CD4-positive, alpha-beta T cell treated with Interleukin-21 for 1 hour (primary cell): ENCODE measurements at regions not wholly inside any gene's neighbourhood (a gene's known extent, or its start where the extent isn't known, plus 50 kb on each side); places are given as distances from the start of the nearest gene placed in this dataset.
"Not testable (repeated sequence)": the region's sequence is repeated elsewhere in the genome, so short reads cannot be mapped to it uniquely, and the experiment has no call there.

Experiments
- DNase-seq: peaks from one replicate; pipeline ENCODE4 v3.0.0-alpha.2; 2020

DNA sequence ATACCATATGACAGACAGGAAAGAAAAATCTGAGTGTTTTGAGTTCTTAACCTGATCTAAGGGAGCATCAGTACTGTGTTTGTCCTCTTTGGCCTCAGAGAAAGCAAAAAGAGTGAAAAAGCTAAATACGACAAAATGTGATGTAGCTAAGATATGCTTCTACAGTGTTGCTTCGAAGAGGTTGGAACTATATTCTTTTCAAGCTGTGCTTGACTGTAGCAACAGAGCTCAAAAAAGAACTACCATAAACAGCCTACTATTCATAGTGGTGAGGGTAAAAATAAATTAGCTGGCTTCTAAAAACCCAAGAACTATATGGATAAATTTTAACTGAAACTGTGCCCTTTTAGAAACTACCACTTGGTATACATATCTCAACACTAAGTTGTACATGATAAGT lies 881.8 kb upstream of the PCDH10 start:
- no peak for DNase-seq

DNA sequence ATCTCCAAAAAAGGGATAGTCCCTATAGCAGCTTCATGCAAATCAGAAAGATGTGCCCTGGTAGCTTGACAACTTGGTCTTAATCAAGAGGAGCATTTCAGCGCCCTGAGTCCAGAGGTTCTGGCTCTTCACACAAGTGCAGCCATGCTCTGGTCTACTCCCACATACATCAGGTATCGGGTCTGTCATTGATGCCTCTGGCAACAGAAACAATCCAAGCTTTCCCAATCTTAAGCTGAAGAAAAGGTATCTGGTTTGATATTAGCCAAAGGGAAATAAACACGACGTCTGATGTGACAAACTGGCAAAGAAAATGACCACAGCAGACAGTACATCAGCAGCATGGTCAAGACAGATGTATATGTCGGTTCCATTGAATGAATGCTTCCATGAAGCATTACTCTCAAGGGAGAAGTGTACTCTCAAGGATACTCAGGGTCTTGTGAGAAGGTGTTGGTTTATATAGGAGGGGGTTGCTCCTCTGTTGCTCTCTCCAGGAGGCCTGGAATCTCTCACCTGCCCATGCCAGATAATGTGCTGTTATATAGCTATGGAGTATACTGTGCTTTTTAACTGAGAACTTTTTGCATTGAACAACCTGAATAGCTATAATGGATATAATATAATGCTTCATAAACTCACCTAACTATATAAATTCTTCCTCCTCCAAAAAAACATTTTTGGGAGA lies 879.6 kb upstream of the PCDH10 start:
- DNase-seq, result no peak

DNA sequence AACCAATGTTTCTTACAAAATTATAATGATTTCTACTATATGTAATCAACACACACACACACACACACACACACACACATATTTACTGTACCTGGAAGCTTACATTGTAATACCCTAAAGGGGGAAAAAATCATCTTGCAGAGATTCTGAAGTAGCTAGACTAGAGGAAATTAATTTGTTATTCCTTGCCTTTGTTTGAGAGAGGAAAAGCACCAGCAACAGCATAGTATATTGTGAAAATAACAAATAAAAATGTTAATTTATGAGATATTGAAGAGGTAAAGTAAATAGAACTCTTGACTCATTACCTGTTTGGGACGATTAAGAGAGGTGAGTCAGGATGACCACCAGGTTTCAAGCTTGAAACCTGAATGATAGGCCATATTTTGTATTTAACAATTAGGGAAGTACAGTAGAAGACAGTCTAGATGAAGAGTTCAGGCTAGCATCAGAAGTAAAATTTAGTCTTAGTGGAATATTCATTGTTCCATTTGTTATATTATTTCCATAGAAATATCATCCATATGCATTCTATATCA lies 873.4 kb upstream of the PCDH10 start:
- DNase-seq, result no peak

DNA sequence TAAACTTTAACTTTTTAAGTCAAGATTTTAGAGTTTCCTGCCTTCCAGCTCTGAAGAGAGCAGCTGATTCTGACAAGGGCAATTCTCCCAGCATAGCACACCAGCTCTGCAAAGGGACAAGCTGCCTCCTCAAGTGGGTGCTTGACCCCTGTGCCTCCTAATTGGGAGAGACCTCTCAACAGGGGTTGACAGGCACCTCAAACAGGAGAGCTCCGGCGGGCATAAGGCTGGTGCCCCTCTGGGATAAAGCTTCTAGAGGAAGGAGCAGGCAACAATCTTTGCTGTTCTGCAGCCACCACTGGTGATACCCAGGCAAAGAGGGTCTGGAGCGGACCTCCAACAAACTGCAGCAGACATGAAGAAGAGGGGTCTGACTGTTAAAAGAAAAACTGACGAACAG lies 872.9 kb upstream of the PCDH10 start:
- DNase-seq, result no peak

DNA sequence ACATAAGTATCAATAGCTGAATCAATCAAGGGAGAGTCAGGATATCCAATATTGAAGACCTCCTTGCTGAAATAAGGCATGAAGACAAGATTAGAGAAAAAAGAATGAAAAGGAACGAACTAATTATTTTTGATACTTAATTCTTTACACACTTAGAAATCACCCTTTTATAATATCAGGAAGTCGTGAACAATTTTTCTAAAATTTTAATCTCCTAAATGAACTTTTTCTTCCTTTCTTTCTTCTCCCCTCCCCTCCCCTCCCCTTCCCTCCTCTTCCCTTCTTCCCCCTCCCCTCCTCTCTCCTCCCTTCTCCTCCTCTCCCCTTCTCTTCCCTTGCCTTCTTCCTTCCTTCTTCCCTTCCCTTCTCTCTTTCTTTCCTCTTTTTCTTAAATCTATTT lies 872.1 kb upstream of the PCDH10 start:
- DNase-seq, result no peak

DNA sequence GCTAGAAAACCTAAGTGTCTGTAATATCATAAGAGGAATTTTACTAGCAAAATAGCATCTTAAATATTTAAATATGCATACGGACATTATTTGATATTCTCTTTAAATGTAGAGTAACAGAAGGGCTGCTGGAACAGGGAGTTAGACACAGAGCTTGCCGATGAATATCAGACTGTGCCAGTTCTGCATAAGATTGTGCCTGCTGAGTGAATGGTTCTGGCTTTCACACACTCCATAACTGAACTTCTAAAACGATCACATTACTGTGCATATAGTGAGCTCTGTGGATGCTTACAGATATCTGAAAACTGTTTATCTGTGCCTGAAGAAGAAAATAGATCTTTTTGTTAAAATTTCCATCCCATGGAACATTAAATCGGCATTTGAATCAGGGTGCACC lies 867.4 kb upstream of the PCDH10 start:
- DNase-seq, result no peak

DNA sequence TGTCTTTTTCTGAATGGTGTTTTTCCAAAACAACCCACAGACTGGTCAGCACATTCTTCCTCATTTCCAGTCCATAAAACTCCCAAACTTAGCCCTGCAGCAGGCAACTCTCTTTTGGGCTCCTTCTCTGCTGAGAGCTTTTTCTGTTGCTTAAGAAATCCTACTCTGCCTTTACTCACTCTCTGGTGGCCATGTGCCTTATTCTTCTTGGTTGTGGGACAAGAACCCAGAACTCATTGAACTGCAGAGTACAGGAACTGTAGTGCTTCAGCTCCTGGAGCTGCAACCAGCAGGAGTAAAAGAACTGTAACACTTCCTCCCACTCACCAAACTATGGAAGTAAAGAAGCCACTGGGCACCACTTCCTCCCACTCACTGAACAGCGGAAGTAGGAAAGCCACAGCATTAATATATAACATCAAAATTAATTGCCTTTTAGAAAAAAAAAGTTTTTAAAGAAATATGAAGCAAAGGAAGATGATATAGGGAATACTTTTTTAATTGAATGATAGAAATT lies 864.1 kb upstream of the PCDH10 start:
- DNase-seq, result no peak

DNA sequence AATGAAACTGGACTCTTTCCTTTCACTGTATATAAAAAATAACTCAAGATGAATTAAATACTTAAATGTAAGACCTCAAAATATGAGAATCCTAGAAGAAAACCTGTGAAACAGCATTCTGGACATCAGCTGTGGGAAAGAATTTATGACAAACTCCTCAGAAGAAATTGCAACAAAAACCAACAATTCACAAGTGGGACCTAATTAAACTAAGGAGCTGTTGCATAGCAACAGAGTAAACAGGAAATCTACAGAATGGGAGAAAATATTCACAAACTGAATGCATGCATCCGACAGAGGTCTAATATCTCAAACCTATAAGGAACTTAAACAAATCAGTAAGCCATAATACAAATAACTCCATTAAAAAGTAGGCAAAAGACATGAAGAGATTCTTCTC lies 851.7 kb upstream of the PCDH10 start:
- DNase-seq, result no peak

DNA sequence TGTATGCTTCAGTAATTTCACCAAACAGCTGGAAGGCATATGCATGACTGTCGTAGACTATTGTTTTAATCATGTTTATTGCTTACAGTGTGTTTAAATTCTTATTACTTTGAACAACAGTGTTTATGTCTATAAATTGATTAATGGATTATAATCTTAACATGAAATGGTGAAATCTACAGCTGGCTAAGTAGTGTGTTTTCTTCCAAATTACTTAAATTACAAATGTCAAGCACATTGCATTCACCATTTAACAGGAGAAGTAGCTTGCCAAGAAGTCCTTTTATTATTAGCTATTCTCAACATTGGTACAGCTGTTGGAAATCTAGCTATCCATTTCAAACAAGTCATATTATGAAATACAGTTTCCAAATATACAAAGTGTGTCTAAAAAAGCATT lies 849.3 kb upstream of the PCDH10 start:
- DNase-seq, result no peak

DNA sequence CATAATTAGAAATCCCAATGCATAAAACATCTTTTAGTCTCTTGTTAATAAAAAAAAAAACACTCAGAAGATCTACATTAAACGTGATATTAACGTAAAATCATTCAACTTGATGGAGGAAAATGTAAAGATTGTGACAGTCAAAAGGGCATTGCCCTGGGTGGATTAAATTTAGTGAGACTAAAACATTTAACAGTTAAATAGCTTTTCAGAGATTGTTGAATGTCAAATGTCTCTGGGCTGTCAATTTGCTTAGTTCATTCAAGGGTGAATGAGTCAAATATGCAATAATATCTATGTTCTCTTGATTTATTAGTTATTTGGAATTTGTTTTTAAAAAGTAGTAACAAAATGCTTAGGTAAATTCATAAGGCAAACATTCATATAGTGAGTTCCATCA lies 836.6 kb upstream of the PCDH10 start:
- DNase-seq, result no peak

DNA sequence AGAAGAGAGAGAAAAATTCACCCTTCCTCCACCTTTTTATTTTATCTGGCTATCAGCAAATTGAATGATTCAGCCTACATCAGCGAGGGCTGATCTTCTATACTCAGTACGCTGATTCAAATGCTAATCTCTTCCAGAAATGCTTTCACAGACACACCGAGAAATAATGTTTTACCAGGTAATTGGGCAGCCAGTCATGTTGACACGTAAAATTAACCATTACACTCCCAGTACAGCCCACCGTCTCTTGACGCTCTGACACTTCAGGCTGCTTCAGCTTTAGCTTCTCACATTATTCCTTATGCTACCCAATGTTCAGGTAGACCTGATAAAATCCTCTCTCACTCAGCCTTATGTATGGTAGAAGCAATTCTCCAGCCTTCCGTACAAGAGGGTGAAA lies 835.2 kb upstream of the PCDH10 start:
- no peak for DNase-seq

DNA sequence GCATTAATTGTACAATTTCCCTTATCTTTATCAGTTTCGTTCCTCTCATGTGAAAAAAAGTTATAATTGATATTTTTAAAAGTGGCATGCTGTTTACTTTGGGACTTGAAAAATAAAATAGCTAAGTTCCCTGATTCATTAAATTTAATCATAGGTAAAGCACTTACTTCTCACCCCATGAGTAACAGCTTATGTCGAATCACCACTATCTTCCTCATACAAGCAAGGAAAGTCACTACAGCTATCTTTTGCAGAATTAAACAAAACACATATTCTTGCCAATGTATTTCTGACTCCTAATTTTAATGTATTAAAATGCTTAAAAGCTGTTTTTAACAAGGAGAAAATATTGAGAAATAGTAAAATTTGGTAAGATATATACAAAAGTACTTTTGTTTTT lies 832.4 kb upstream of the PCDH10 start:
- no peak for DNase-seq

DNA sequence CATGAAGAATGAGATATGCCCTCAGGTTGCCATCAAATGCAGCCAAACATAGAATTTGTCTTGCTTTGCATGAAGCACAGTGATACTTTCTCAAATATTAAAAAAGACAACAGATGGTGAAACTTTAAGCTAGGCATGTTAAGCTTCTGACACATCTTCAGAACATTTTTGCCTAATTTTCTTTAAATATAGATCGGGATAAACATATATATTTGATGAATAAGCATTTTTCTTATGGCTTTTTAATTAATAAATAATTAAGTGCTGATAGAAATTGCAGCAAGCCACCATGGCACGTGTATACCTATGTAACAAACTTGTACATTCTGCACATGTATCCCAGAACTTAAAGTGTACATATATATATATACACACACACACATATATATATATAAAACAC lies 831.2 kb upstream of the PCDH10 start:
- no peak for DNase-seq

DNA sequence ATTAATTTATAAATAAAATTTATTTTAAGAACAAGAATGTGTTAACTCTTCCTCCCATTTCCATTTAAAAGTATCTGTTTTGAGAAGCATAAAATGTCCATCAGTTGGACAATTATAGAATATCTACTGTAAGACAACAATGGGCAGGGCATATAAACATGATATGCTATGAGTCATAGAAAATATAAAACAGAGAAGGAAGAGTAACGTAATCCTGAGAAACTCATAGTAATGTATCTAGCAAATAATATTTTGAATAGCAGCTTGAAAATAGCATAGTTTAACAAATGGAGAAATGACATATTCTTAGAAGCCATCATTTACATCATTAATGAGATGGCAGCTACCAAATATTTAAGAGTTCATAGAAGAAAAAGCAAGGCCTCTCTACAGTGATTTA lies 820.3 kb upstream of the PCDH10 start:
- no peak for DNase-seq

DNA sequence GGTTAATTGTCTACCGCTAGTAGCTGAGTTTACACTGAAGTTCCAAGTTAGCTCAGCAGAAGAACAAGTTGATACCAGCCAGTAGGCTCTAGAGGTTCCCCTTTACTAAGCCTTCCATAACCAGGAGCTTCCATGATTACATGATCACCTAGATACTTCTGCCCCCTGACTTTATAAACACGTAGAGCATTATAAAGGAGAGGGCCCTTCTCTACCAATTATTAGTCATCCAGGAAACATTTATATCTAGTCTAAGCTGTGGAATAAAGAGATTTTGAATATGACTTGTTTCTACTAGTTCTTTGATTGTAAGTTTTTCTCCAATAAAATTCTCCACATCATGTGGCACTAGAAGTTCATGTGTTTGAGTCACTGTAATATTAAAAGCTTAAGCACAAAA lies 818.1 kb upstream of the PCDH10 start:
- no peak for DNase-seq

DNA sequence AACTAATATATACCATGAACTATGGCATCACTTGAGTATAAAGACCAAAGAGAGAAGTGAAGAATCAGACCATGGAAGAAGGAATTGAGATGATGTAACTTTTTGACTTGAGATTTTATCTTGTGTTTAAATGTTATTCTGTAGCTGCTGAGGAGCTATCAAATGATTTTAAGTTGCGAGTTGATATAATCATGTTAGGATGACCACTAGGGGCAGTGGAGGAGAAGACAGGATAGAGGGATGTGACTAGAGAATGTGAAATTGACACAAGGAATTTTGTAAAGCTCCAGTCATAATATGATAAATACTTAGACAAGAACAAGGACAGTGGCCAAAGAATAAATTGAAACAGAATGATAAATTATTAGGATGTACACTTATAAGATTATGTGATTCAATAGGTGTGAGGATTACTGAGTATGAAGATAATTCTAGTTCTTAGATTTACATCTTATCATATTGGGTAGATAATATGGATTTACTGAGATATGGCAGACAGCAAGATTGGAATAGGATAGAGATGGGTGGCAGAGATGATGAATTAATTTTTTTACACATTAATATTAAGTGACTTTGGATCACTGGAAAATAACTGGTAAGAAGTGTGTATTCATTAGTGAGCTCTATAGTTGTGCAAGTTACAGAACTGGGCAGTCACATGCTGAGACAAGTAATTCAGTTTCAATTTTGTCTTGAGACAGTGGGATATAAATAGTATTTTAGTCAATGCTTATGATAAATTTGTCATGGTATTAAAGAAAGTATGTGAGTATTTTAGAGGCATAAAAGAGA lies 816.0 kb upstream of the PCDH10 start:
- no peak for DNase-seq

DNA sequence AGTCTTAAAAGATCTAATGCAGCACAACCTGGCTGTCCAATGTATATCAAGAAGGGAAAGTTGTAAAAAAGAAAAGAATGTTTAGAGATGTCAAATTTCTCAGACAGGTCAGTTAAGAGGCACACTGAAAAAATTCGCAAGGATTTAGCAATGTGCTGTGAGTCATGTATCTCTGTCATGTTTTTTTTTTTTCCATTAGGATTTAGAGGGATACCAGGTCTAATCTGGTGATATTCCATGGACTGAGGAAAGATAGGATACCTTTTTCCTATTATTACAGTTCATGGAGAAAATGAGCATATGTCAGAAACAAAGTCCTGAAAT lies 815.4 kb upstream of the PCDH10 start:
- DNase-seq, result no peak

DNA sequence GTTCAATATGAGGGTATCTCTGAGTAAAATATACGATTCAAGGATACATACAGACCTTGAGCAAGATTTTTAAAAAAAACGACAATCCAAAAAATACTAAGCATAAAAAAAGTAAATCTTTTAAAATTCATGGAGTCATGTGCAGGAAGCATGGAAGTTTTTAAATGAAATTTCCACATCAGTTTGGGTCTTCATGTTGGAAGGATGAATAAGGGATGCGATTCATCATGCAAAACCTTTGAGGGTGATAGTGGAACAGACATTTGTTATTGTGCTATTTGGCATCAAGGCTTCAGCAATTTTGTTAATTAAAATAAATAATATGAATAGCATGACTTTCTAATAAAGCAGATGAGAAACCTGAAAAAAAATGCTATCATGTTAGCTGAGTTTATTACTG lies 815.0 kb upstream of the PCDH10 start:
- DNase-seq, result no peak

DNA sequence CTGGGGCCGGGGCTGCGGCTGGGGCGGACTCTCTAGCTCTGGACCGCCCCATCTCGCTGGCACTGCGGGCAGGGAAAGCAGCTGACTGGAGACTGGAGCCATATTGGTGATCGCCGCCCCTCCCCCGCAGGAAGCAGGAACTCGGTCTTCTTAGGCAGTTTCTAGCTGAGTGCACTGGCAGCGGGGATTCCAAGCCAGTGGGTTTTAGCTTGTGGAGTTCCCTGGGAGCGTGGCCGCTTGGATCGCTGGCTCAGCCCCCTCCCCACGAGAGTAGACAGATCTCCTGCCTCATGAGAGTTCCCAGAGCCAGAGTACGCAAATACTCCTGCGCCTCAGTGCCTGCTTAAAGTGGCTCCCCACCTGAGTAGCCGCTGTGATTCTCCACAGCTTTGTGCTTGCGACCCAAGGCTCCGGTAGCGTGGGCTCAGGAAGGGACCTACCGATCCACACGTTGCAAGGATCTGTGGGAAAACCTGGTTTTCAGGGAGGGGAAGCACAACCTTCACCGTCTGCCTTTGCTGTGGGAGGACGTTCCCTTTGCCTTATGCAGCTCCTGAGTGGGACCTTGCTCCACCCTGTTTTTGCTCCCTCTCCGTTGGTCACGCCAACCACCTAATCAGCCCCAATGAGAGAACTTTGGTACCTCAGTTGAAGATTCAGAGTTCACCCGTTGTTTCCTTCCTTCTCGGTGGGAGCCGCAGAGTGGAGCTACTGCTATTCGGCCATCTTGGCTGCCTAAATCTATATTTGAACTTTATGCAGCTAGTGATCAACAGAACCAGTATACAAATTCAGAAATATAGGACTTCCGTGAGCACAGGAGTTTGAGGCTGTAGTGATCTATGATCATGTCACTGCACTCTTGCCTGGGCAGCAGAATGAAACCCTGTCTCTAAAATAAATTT lies 803.9 kb upstream of the PCDH10 start:
- DNase-seq, result no peak

DNA sequence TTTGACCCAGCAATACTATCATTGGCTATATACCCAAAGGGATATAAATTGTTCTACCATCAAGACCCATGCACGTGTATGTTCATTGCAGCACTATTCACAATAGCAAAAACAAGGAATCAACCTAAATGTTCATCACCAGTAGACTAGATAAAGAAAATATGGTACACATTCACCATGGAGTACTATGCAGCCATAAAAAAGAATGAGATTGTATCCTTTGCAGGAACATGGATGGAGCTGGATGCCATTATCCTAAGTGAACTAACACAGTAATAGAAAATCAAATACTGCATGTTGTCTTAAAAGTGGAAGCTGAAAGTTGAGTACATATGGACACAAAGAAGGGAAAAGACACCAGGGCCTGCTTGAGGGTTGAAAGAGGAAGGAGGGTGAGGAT lies 803.1 kb upstream of the PCDH10 start:
- DNase-seq, result no peak

DNA sequence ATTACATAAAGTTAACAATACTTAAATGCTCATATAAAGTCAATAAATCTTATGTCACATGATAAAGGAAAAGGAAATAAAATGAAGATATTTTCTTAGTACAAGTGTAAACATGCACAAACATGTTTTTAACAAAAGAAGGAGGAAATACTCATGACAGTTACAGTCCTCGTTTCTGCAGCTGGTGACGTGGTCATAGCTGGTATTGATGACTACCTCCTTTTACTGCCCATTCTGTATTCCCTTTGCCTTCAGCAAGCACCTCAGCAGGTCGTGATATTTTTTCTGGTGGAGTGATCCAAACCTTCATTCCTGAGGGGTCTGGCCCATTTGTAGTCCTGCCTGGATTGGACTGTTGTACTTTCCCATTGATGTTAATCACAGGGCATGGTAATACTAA lies 797.5 kb upstream of the PCDH10 start:
- not testable (repeated sequence) for DNase-seq

DNA sequence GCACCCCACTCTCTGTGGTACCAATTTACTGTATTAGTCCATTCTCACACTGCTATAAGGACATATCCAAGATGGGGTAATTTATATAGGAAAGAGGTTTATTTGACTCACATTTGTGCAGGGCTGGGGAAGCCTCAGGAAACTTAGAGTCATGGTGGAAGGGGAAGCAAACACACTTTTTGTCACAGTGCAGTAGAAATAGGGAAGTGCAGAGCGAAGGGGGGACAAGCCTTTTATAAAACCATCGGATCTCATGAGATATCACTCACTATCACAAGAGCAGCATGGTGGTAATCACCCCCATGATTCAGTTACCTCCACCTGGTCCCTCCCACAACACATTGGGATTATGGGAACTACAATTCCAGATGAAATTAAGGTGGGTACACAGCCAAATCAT lies 766.9 kb upstream of the PCDH10 start:
- no peak for DNase-seq

DNA sequence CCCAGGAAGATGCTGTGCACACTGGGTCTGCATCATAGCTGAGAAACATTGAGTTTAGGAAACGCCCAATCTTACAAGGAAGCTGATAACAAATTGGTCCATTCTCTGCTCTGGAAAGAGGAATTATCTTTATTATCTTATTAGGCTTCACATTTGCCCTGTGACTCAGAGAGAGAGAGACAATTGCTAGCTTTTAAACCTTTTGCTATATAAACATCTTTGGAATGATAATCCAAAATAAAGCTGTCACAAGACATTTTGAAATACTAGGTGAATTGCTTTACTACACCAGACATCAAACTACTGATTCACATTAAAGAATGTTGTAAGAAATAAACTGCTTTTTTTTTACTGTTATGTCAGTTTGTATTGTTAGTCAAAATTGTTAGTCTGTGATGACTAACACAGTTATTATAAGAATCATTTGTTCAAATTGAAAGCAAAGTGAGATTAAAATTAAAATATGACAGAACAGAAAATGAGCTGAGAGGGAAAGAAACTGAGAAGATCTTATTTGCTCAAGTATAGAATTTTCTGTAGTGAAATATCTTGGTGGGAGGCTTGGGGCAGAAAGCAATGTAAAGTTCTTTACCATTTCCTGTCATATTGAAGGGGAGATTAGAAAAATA lies 765.4 kb upstream of the PCDH10 start:
- DNase-seq, result no peak
